Brain microvascular endothelial cell (primary cell): ENCODE measurements at regions not wholly inside any gene's neighbourhood (a gene's known extent, or its start where the extent isn't known, plus 50 kb on each side); places are given as distances from the start of the nearest gene placed in this dataset.
"Not testable (repeated sequence)": the region's sequence is repeated elsewhere in the genome, so short reads cannot be mapped to it uniquely, and the experiment has no call there.

Source experiments
- DNase-seq: peaks from one replicate; pipeline ENCODE4 v3.0.0-alpha.2; 2020
- H3K27ac ChIP-seq: fragments of 250-450 bp; sonication (Bioruptor Pico); 2 replicates; pipeline ENCODE4 v1.5.1; 2020; ENCODE audit warnings: mild to moderate bottlenecking, moderate library complexity
- H3K27me3 ChIP-seq: fragments of 250-450 bp; sonication (Bioruptor Pico); replicated peaks from 2 replicates; pipeline ENCODE4 v1.5.1; 2020; ENCODE audit warnings: mild to moderate bottlenecking
- H3K36me3 ChIP-seq: fragments of 250-450 bp; sonication (Bioruptor Pico); replicated peaks from 2 replicates; pipeline ENCODE4 v1.5.1; 2020; ENCODE audit warnings: mild to moderate bottlenecking
- H3K4me3 ChIP-seq: 2 replicates; pipeline ENCODE4 v1.5.1; 2011; ENCODE audit warnings: low read depth, mild to moderate bottlenecking, control low read depth, low read length, moderate library complexity
- in situ Hi-C: cut with HindIII; loops from 2 replicates; pipeline ENCODE4 v1.10.0; 2017; ENCODE audit warnings: low sequenced_read_pairs, low pct_ligation_motif_present

- DNase-seq, in situ Hi-C loops, H3K27ac ChIP-seq, H3K27me3 ChIP-seq, H3K4me3 ChIP-seq, H3K36me3 ChIP-seq: not testable (repeated sequence)
Measured at GRCh38 chr5:34296759-34297158, 253.7 kb upstream of the C1QTNF3 start.

GRCh38 chr5:34329201-34329600, 286.2 kb upstream of the C1QTNF3 start:
- H3K27me3 ChIP-seq, DNase-seq, H3K4me3 ChIP-seq, H3K27ac ChIP-seq, in situ Hi-C loops, H3K36me3 ChIP-seq: not testable (repeated sequence)

- H3K27me3 ChIP-seq, H3K27ac ChIP-seq, H3K4me3 ChIP-seq, H3K36me3 ChIP-seq, in situ Hi-C loops: not testable (repeated sequence)
- DNase-seq, result peak; percentile 9
Measured at GRCh38 chr5:34329611-34330108, 286.6 kb upstream of the C1QTNF3 start.

- H3K27ac ChIP-seq, DNase-seq, H3K27me3 ChIP-seq, H3K4me3 ChIP-seq, H3K36me3 ChIP-seq, in situ Hi-C loops: not testable (repeated sequence)
Measured at GRCh38 chr5:34331928-34332454, 289.0 kb upstream of the C1QTNF3 start.

GRCh38 chr5:34339408-34340001, 296.5 kb upstream of the C1QTNF3 start:
- H3K27me3 ChIP-seq, H3K36me3 ChIP-seq, DNase-seq, H3K27ac ChIP-seq, H3K4me3 ChIP-seq, in situ Hi-C loops: not testable (repeated sequence)

GRCh38 chr5:34354440-34354839, 301.7 kb upstream of the RAI14 start:
- H3K4me3 ChIP-seq, DNase-seq, H3K27me3 ChIP-seq, H3K27ac ChIP-seq, H3K36me3 ChIP-seq, in situ Hi-C loops: not testable (repeated sequence)

- H3K27ac ChIP-seq, H3K36me3 ChIP-seq, DNase-seq, H3K4me3 ChIP-seq, in situ Hi-C loops, H3K27me3 ChIP-seq: not testable (repeated sequence)
Measured at GRCh38 chr5:34371417-34371816, 284.7 kb upstream of the RAI14 start.

- H3K4me3 ChIP-seq, DNase-seq, in situ Hi-C loops, H3K27ac ChIP-seq, H3K36me3 ChIP-seq, H3K27me3 ChIP-seq: not testable (repeated sequence)
Measured at GRCh38 chr5:34371817-34372216, 284.3 kb upstream of the RAI14 start.

GRCh38 chr5:34372739-34373138, 283.4 kb upstream of the RAI14 start:
- H3K27me3 ChIP-seq, H3K4me3 ChIP-seq, DNase-seq, H3K27ac ChIP-seq, H3K36me3 ChIP-seq, in situ Hi-C loops: not testable (repeated sequence)

- in situ Hi-C loops, DNase-seq, H3K4me3 ChIP-seq, H3K36me3 ChIP-seq, H3K27me3 ChIP-seq: not testable (repeated sequence)
- H3K27ac ChIP-seq, result peak overlapping the region; percentile 16
Measured at GRCh38 chr5:34377651-34378050, 278.5 kb upstream of the RAI14 start.

GRCh38 chr5:34378498-34378897, 277.6 kb upstream of the RAI14 start:
- in situ Hi-C loops, H3K27ac ChIP-seq, DNase-seq, H3K36me3 ChIP-seq, H3K4me3 ChIP-seq, H3K27me3 ChIP-seq: not testable (repeated sequence)

- in situ Hi-C loops, result not testable (repeated sequence)
Measured at GRCh38 chr5:34388754-34389153, 267.4 kb upstream of the RAI14 start.

More at GRCh38 chr5:34388754-34389153, 267.4 kb upstream of the RAI14 start:
- DNase-seq, H3K4me3 ChIP-seq, H3K27me3 ChIP-seq, H3K36me3 ChIP-seq, H3K27ac ChIP-seq: not testable (repeated sequence)
